AG04450 (cell line): ENCODE measurements at regions not wholly inside any gene's neighbourhood (a gene's known extent, or its start where the extent isn't known, plus 50 kb on each side); places are given as distances from the start of the nearest gene placed in this dataset.

Experiments used
- CTCF ChIA-PET: fragments of 300-600, 350-600 bp; formaldehyde crosslinking; extraction: SDS; loops from one replicate; lab custom pipeline; 2022; ENCODE audit warnings: antibody characterized with exemption, inconsistent platforms; lab: Charles Lee
- POLR2A ChIA-PET: fragments of 350-600 bp; formaldehyde crosslinking; extraction: SDS; loops from one replicate; lab custom pipeline; 2021; ENCODE audit warnings: antibody characterized with exemption, inconsistent platforms; lab: Yijun Ruan, JAX
- DNase-seq: peaks from one replicate; pipeline ENCODE4 v3.0.0-alpha.2; 2011; ENCODE audit warnings: low read depth, low spot score
- H3K27ac ChIP-seq: one replicate; pipeline ENCODE4 v1.5.1; 2012; ENCODE audit warnings: low read depth, low read length, control low read depth
- H3K27me3 ChIP-seq: one replicate; pipeline ENCODE4 v1.6.0; 2012; ENCODE audit warnings: low read length; ENCODE audit not compliant: control insufficient read depth, insufficient read depth
- H3K4me3 ChIP-seq: 2 replicates; pipeline ENCODE4 v1.5.1; 2011; ENCODE audit warnings: mild to moderate bottlenecking, low read depth, low read length, control low read depth
- H3K9me3 ChIP-seq: 2 replicates; pipeline ENCODE4 v1.5.1; 2012; ENCODE audit warnings: low read length; ENCODE audit not compliant: control insufficient read depth, insufficient read depth
- TF ChIP-seq, protein P1 (sequence below): IDR thresholded peaks from 2 replicates; pipeline ENCODE4 v1.5.1; 2011; ENCODE audit warnings: low read depth, low read length, control low read depth, inconsistent platforms

- ChIA-PET CTCF (no interaction called here), POLR2A (no interaction called here)
- no peak overlapping the region for H3K27ac ChIP-seq
- H3K9me3 ChIP-seq: no peaks in the 10 kb centered on the region
- H3K4me3 ChIP-seq: no peak overlapping the region
- no peaks in the 10 kb centered on the region for H3K27me3 ChIP-seq
- DNase-seq: no peak
- TF ChIP-seq, protein P1, sequence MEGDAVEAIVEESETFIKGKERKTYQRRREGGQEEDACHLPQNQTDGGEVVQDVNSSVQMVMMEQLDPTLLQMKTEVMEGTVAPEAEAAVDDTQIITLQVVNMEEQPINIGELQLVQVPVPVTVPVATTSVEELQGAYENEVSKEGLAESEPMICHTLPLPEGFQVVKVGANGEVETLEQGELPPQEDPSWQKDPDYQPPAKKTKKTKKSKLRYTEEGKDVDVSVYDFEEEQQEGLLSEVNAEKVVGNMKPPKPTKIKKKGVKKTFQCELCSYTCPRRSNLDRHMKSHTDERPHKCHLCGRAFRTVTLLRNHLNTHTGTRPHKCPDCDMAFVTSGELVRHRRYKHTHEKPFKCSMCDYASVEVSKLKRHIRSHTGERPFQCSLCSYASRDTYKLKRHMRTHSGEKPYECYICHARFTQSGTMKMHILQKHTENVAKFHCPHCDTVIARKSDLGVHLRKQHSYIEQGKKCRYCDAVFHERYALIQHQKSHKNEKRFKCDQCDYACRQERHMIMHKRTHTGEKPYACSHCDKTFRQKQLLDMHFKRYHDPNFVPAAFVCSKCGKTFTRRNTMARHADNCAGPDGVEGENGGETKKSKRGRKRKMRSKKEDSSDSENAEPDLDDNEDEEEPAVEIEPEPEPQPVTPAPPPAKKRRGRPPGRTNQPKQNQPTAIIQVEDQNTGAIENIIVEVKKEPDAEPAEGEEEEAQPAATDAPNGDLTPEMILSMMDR: no peak
Observed at GRCh38 chr1:206415942-206416341, 54.3 kb upstream of the IKBKE start.

DNA sequence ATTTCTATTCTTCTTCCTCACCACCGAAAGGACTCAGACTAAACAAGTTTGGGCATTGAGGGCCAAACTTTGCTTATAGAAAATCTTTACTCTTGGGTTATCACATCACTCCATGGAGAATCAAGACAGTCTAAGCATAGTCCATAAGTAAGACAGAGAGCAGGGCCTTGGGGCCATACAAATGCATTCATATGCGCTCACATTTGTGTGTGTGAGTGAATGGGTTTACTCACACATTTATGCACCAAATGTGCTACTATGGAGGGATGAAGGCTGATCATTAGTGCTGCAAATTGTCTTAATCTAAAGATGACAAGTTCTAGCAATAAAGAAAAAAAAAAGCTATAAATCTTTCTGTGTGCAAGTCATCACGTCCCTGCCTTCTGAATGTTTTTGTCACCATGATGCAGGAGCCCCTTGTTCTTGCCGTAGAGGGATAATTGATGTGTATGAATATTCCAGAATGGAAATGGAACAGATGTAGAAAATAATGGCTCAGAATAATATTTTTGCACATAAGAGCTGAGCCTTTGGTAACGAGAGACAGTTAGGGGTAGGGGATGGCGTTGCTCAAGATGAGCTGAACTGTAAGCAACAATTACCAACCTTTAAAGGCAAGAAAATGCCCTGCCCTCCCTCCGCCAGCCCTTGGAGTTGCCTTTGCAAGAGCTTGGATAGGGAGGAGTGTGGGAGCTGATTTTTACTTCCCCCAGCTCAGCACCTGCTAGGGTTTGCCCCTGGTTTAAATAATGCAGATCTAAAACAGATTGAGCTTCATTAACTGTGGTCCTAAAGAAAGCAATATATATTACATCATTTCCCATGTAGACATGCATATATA, 52.3 kb upstream of the IKBKE start:
- ChIA-PET POLR2A (no interaction called here), CTCF (interaction anchor here (0.5 to 1.1 kb wide), 2 partner anchors 44 to 645 kb away, joined by 4 to 10 read pairs; no protein-coding TSS in a partner anchor)
- Histone ChIP-seq H3K9me3 (no peaks in the 10 kb centered on the region), H3K27me3 (no peaks in the 10 kb centered on the region), H3K27ac (no peak overlapping the region), H3K4me3 (no peak overlapping the region)
- TF ChIP-seq, protein P1: no peak
- DNase-seq: no peak

DNA sequence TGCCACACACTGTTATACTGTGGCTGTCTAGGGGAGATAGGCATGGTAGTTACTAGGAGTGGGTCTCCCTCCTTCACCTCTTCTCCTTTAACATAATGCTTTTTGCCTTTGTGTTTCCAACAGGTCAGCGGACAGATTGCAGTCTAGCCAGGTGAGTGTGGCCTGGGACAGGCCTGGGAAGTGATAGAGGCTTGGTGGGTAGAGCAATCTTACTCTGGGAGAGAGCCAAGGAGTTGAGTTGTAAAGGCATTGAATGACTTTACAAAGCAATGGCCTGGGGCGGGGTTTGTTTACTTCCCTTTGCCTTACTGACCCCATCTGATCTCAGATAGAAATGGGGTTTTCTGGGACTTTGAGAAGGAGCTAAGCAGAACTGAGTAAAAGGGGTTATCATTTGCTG, 51.0 kb upstream of the IKBKE start:
- TF ChIP-seq, protein P1: no peak
- H3K27me3 ChIP-seq: no peaks in the 10 kb centered on the region
- DNase-seq: no peak
- H3K9me3 ChIP-seq: no peaks in the 10 kb centered on the region
- no peak overlapping the region for H3K27ac ChIP-seq
- no peak overlapping the region for H3K4me3 ChIP-seq
- CTCF ChIA-PET: interaction anchor here (1.0 kb wide), 1 partner anchor 43 kb away, joined by 4 read pairs; no protein-coding TSS in a partner anchor
- POLR2A ChIA-PET: no interaction called here

- no peaks in the 10 kb centered on the region for H3K9me3 ChIP-seq
- TF ChIP-seq, protein P1: no peak
- no peak overlapping the region for H3K27ac ChIP-seq
- DNase-seq: no peak
- CTCF ChIA-PET: interaction anchor here (0.9 to 1.0 kb wide), 2 partner anchors 10 to 43 kb away, joined by 3 to 4 read pairs; no protein-coding TSS in a partner anchor
- POLR2A ChIA-PET: no interaction called here
- H3K27me3 ChIP-seq: no peaks in the 10 kb centered on the region
- H3K4me3 ChIP-seq: no peak overlapping the region
Observed at GRCh38 chr1:206419783-206420182, 50.5 kb upstream of the IKBKE start.

- TF ChIP-seq, protein P1: no peak
- Histone ChIP-seq H3K27ac (no peak overlapping the region), H3K27me3 (no peaks in the 10 kb centered on the region), H3K4me3 (no peak overlapping the region), H3K9me3 (no peaks in the 10 kb centered on the region)
- CTCF ChIA-PET: interaction anchor here (0.9 to 1.0 kb wide), 2 partner anchors 10 to 42 kb away, joined by 3 to 4 read pairs; no protein-coding TSS in a partner anchor
- POLR2A ChIA-PET: no interaction called here
- no peak for DNase-seq
Observed at GRCh38 chr1:206420471-206420870, 49.8 kb upstream of the IKBKE start.
